ENCODE measurements at regions not wholly inside any gene's neighbourhood (a gene's known extent, or its start where the extent isn't known, plus 50 kb on each side); places are given as distances from the start of the nearest gene placed in this dataset.

- DNase-seq (ENCODE audit: low read depth, low spot score) (no peak), FAIRE-seq (no peak)
- H3K9me1 ChIP-seq (replicated peaks; ENCODE audit: control insufficient read depth, extremely low read depth, insufficient read depth, low read length) = no peaks in the 10 kb centered on the region
- H3K4me2 ChIP-seq (ENCODE audit: insufficient read depth, low read length) = no peak overlapping the region
- H3K4me1 ChIP-seq (ENCODE audit: control insufficient read depth, extremely low read depth, insufficient read depth, low read length) = no peaks in the 10 kb centered on the region
- no peaks in the 10 kb centered on the region for H4K20me1 ChIP-seq (replicated peaks; ENCODE audit: control insufficient read depth, extremely low read depth, insufficient read depth, low read length)
- intact Hi-C loops (cut with micrococcal nuclease) (no loop called here), dilution Hi-C loops (cut with MboI; ENCODE audit: extremely low pct_ligation_motif_present, low sequenced_read_pairs) (no loop called here)
- no TSS peak for BruUV-seq (replicated peaks)
- no peak for TF ChIP-seq MAX (IDR thresholded peaks at IDR 0.05; ENCODE audit: insufficient read depth, insufficient read length)
- no peaks in the 10 kb centered on the region for H3K27me3 ChIP-seq (ENCODE audit: control insufficient read depth in 2 of 2, insufficient read depth in 2 of 2, low read length in 2 of 2)
- ChIA-PET POLR2A (no interaction called here), CTCF (no interaction called here)
- no peaks in the 10 kb centered on the region for H3K36me3 ChIP-seq (ENCODE audit: control insufficient read depth in 2 of 2, extremely low read depth in 1 of 2, insufficient read depth in 2 of 2, low read length in 2 of 2)
- H3K9me3 ChIP-seq (replicated peaks; ENCODE audit: control insufficient read depth, insufficient read depth, low read length) = no peaks in the 10 kb centered on the region
- no peak overlapping the region for H2AFZ ChIP-seq (ENCODE audit: low read depth, low read length)
- no peaks in the 10 kb centered on the region for H3K79me2 ChIP-seq (ENCODE audit: control insufficient read depth, insufficient read depth, low read length)
- no peak overlapping the region for H3K4me3 ChIP-seq (replicated peaks in 1 of 3; ENCODE audit: insufficient read depth in 1 of 3, low read depth in 1 of 3, low read length in 3 of 3)
- no peak overlapping the region for H3K9ac ChIP-seq (replicated peaks; ENCODE audit: extremely low read depth, insufficient read depth, low read length)
- H3K27ac ChIP-seq (ENCODE audit: insufficient read depth, low read depth, low read length) = no peak overlapping the region
These were observed 1342.1 kb upstream of the C9orf72 start for GRCh38 chr9:28915202-28915930.

GRCh38 chr9:28916348-28916747, 1343.1 kb upstream of the C9orf72 start:
- DNase-seq (ENCODE audit: low read depth, low spot score) = no peak
- intact Hi-C loops (cut with micrococcal nuclease) = no loop called here
- no peaks in the 10 kb centered on the region for H3K79me2 ChIP-seq (ENCODE audit: control insufficient read depth, insufficient read depth, low read length)
- H3K9me3 ChIP-seq (replicated peaks; ENCODE audit: control insufficient read depth, insufficient read depth, low read length) = no peaks in the 10 kb centered on the region
- ChIA-PET CTCF (no interaction called here), POLR2A (no interaction called here)
- H3K4me3 ChIP-seq (replicated peaks in 1 of 3; ENCODE audit: insufficient read depth in 1 of 3, low read depth in 1 of 3, low read length in 3 of 3) = no peak overlapping the region
- no peak overlapping the region for H2AFZ ChIP-seq (ENCODE audit: low read depth, low read length)
- H3K27ac ChIP-seq (ENCODE audit: insufficient read depth, low read depth, low read length) = no peak overlapping the region
- TF ChIP-seq FOS (IDR thresholded peaks at IDR 0.05; ENCODE audit: borderline replicate concordance, insufficient read depth, low read length) (no peak), EZH2 (IDR thresholded peaks at IDR 0.05; ENCODE audit: borderline replicate concordance, low read depth, low read length, severe bottlenecking) (no peak), POLR2AphosphoS5 (IDR thresholded peaks at IDR 0.05; ENCODE audit: insufficient read depth, low read depth, low read length) (no peak), POLR2A (IDR thresholded peaks at IDR 0.05; ENCODE audit: low read depth, low read length) (no peak), MYC (IDR thresholded peaks at IDR 0.05; ENCODE audit: low read depth, low read length) (no peak), GATA2 (IDR thresholded peaks at IDR 0.05; ENCODE audit: insufficient read depth, insufficient read length, low read depth, low read length) (no peak), JUN (IDR thresholded peaks at IDR 0.05; ENCODE audit: borderline replicate concordance, insufficient read depth, insufficient read length, low read depth) (no peak), CTCF (IDR thresholded peaks at IDR 0.05; ENCODE audit: extremely low read depth in 1 of 2, insufficient read depth in 1 of 2, low read depth in 1 of 2, low read length in 2 of 2) (no peak), MAX (IDR thresholded peaks at IDR 0.05; ENCODE audit: insufficient read depth, insufficient read length) (no peak)
- no peaks in the 10 kb centered on the region for H3K9me1 ChIP-seq (replicated peaks; ENCODE audit: control insufficient read depth, extremely low read depth, insufficient read depth, low read length)
- no peaks in the 10 kb centered on the region for H3K27me3 ChIP-seq (ENCODE audit: control insufficient read depth in 2 of 2, insufficient read depth in 2 of 2, low read length in 2 of 2)
- H3K36me3 ChIP-seq (ENCODE audit: control insufficient read depth in 2 of 2, extremely low read depth in 1 of 2, insufficient read depth in 2 of 2, low read length in 2 of 2) = no peaks in the 10 kb centered on the region
- BruUV-seq (replicated peaks) = no TSS peak
- no peaks in the 10 kb centered on the region for H4K20me1 ChIP-seq (replicated peaks; ENCODE audit: control insufficient read depth, extremely low read depth, insufficient read depth, low read length)
- dilution Hi-C loops (cut with MboI; ENCODE audit: extremely low pct_ligation_motif_present, low sequenced_read_pairs) = no loop called here
- no peak overlapping the region for H3K9ac ChIP-seq (replicated peaks; ENCODE audit: extremely low read depth, insufficient read depth, low read length)
- no peaks in the 10 kb centered on the region for H3K4me1 ChIP-seq (ENCODE audit: control insufficient read depth, extremely low read depth, insufficient read depth, low read length)
- FAIRE-seq = no peak
- no peak overlapping the region for H3K4me2 ChIP-seq (ENCODE audit: insufficient read depth, low read length)
